ENCODE measurements at regions not wholly inside any gene's neighbourhood (a gene's known extent, or its start where the extent isn't known, plus 50 kb on each side); places are given as distances from the start of the nearest gene placed in this dataset.

GRCh38 chr1:115412286-115412685 is 74.2 kb upstream of the NGF start:
- TF ChIP-seq CTCF (IDR thresholded peaks at IDR 0.05) (no peak), POLR2A (IDR thresholded peaks at IDR 0.05) (no peak), EP300 (IDR thresholded peaks at IDR 0.05) (no peak)
